Nephron progenitor cell (in vitro differentiated cells): ENCODE measurements at regions not wholly inside any gene's neighbourhood (a gene's known extent, or its start where the extent isn't known, plus 50 kb on each side); places are given as distances from the start of the nearest gene placed in this dataset.
A peak's percentile ranks its signal among the peaks of the same experiment; 100 is the strongest.

Experiments used
- DNase-seq: peaks from one replicate; pipeline ENCODE4 v3.0.0; 2021
- H3K27ac Mint-ChIP-seq: 2 replicates; pipeline ENCODE4 v1.8.0; 2021; ENCODE audit warnings: mild to moderate bottlenecking, moderate library complexity, mixed read lengths
- H3K27me3 Mint-ChIP-seq: 2 replicates; pipeline ENCODE4 v1.8.0; 2021; ENCODE audit warnings: mild to moderate bottlenecking, low read depth, mixed read lengths; ENCODE audit not compliant: poor library complexity
- H3K36me3 Mint-ChIP-seq: 2 replicates; pipeline ENCODE4 v1.8.0; 2021; ENCODE audit warnings: low read depth, mixed read lengths
- H3K4me1 Mint-ChIP-seq: 2 replicates; pipeline ENCODE4 v1.8.0; 2021; ENCODE audit warnings: mixed read lengths
- H3K4me3 Mint-ChIP-seq: 2 replicates; pipeline ENCODE4 v1.8.0; 2021; ENCODE audit warnings: mild to moderate bottlenecking, moderate library complexity, mixed read lengths
- H3K9me3 Mint-ChIP-seq: 2 replicates; pipeline ENCODE4 v1.8.0; 2021; ENCODE audit warnings: mild to moderate bottlenecking, moderate library complexity, mixed read lengths
- CTCF ChIP-seq: fragments of 200-600 bp; sonication (generic); IDR thresholded peaks from 2 replicates; pipeline ENCODE4 v1.5.0; 2021; ENCODE audit warnings: antibody characterized with exemption

GRCh38 chr20:46809706-46810360 is 84.8 kb upstream of the EYA2 start:
- peaks cover 54% of the 10 kb centered on the region for H3K4me1 Mint-ChIP-seq
- H3K9me3 Mint-ChIP-seq, result no peaks in the 10 kb centered on the region
- peaks cover 14% of the 10 kb centered on the region for H3K27me3 Mint-ChIP-seq
- H3K27ac Mint-ChIP-seq, result no peak overlapping the region
- H3K4me3 Mint-ChIP-seq, result no peak overlapping the region
- no peaks in the 10 kb centered on the region for H3K36me3 Mint-ChIP-seq
- no peak for TF ChIP-seq CTCF
- DNase-seq, result no peak

GRCh38 chr20:46810448-46811223 is 84.0 kb upstream of the EYA2 start:
- no peaks in the 10 kb centered on the region for H3K36me3 Mint-ChIP-seq
- no peak overlapping the region for H3K27ac Mint-ChIP-seq
- peaks cover 14% of the 10 kb centered on the region for H3K27me3 Mint-ChIP-seq
- no peaks in the 10 kb centered on the region for H3K9me3 Mint-ChIP-seq
- H3K4me3 Mint-ChIP-seq, result peak overlapping the region; percentile 65
- DNase-seq, result no peak
- peaks cover 54% of the 10 kb centered on the region for H3K4me1 Mint-ChIP-seq
- TF ChIP-seq CTCF, result no peak

GRCh38 chr20:46811224-46812084 is 83.2 kb upstream of the EYA2 start:
- DNase-seq, result no peak
- Mint-ChIP-seq H3K27ac (no peak overlapping the region), H3K4me3 (peak overlapping the region; percentile 19), H3K4me1 (peaks cover 52% of the 10 kb centered on the region), H3K36me3 (no peaks in the 10 kb centered on the region), H3K9me3 (no peaks in the 10 kb centered on the region), H3K27me3 (peaks cover 14% of the 10 kb centered on the region)
- TF ChIP-seq CTCF, result no peak

- Mint-ChIP-seq H3K36me3 (no peaks in the 10 kb centered on the region), H3K27me3 (peaks cover 6% of the 10 kb centered on the region), H3K9me3 (no peaks in the 10 kb centered on the region), H3K4me1 (peaks cover 48% of the 10 kb centered on the region), H3K4me3 (peak overlapping the region; percentile 43), H3K27ac (peak overlapping the region; percentile 96)
- TF ChIP-seq CTCF, result no peak
- DNase-seq, result peak; percentile 29
Measured at GRCh38 chr20:46814366-46815232, 80.0 kb upstream of the EYA2 start.

GRCh38 chr20:46816097-46816496 is 78.5 kb upstream of the EYA2 start:
- peaks cover 3% of the 10 kb centered on the region for H3K27me3 Mint-ChIP-seq
- H3K27ac Mint-ChIP-seq, result no peak overlapping the region
- H3K9me3 Mint-ChIP-seq, result no peaks in the 10 kb centered on the region
- no peak overlapping the region for H3K4me3 Mint-ChIP-seq
- no peak for DNase-seq
- H3K36me3 Mint-ChIP-seq, result no peaks in the 10 kb centered on the region
- H3K4me1 Mint-ChIP-seq, result peaks cover 43% of the 10 kb centered on the region
- no peak for TF ChIP-seq CTCF
